AG10803 (cell line): ENCODE measurements at regions not wholly inside any gene's neighbourhood (a gene's known extent, or its start where the extent isn't known, plus 50 kb on each side); places are given as distances from the start of the nearest gene placed in this dataset.

Source experiments
- DNase-seq: peaks from one replicate; pipeline ENCODE4 v3.0.0; 2010; ENCODE audit warnings: low read depth
- H3K4me3 ChIP-seq: 2 replicates; pipeline ENCODE4 v1.5.1; 2011; ENCODE audit warnings: mild to moderate bottlenecking, low read length, control low read depth
- CTCF ChIP-seq: conservative IDR thresholded peaks from 2 replicates; pipeline ENCODE4 v1.5.1; 2011; ENCODE audit warnings: mild to moderate bottlenecking, low read length, control low read depth, inconsistent platforms

GRCh38 chr5:44935871-44936270, 127.1 kb downstream of the MRPS30 start:
- TF ChIP-seq CTCF = no peak
- DNase-seq = no peak
- H3K4me3 ChIP-seq = no peak overlapping the region

GRCh38 chr5:44942524-44943001, 133.8 kb downstream of the MRPS30 start:
- peak; percentile 30 for DNase-seq
- H3K4me3 ChIP-seq = no peak overlapping the region
- TF ChIP-seq CTCF = no peak

GRCh38 chr5:44943647-44944046, 134.9 kb downstream of the MRPS30 start:
- no peak for TF ChIP-seq CTCF
- DNase-seq = peak; percentile 83
- H3K4me3 ChIP-seq = no peak overlapping the region

- no peak overlapping the region for H3K4me3 ChIP-seq
- TF ChIP-seq CTCF = no peak
- no peak for DNase-seq
These were observed 137.0 kb downstream of the MRPS30 start for GRCh38 chr5:44945743-44946142.

GRCh38 chr5:44949687-44950086, 140.9 kb downstream of the MRPS30 start:
- no peak for DNase-seq
- H3K4me3 ChIP-seq = no peak overlapping the region
- no peak for TF ChIP-seq CTCF

GRCh38 chr5:44951371-44951770, 142.6 kb downstream of the MRPS30 start:
- peak; percentile 10 for DNase-seq
- no peak overlapping the region for H3K4me3 ChIP-seq
- no peak for TF ChIP-seq CTCF

GRCh38 chr5:44952376-44952775, 143.6 kb downstream of the MRPS30 start:
- TF ChIP-seq CTCF = peak; percentile 82
- peak; percentile 43 for DNase-seq
- no peak overlapping the region for H3K4me3 ChIP-seq
